ENCODE measurements at regions not wholly inside any gene's neighbourhood (a gene's known extent, or its start where the extent isn't known, plus 50 kb on each side); places are given as distances from the start of the nearest gene placed in this dataset.

- Histone ChIP-seq H3K4me1 (no peaks in the 10 kb centered on the region), H3K9me3 (no peaks in the 10 kb centered on the region), H3K4me3 (no peak overlapping the region), H3K36me3 (no peaks in the 10 kb centered on the region), H3K27me3 (no peaks in the 10 kb centered on the region), H3K27ac (no peak overlapping the region)
- no peak for TF ChIP-seq POLR2A (IDR thresholded peaks at IDR 0.05)
- no peak for TF ChIP-seq CTCF (IDR thresholded peaks at IDR 0.05)
- DNase-seq (ENCODE audit: extremely low spot score in 2 of 2), result no peak
- intact Hi-C loops (cut with DNase I), result no loop called here
Observed at GRCh38 chr6:121724576-121724975, 289.1 kb downstream of the GJA1 start.

DNA sequence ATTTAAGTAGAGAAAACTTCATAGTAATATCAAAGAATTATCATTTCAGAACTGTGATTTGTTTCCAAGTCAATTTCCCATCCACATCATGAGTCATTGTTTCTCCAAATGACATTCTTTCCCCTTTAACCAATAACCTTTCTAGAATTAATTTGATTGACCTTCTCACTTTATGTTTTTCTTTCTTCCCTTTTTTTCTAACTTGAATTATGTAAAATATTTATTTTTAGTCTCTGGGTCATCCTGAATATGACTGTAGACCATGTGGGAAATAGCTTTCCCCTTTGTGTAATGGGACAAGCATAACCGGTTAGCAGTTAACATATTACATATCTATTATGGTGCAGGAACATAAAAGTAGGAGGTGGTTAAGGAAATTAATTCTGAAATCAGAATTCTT is 291.1 kb downstream of the GJA1 start:
- DNase-seq (ENCODE audit: extremely low spot score in 2 of 2), result no peak
- H3K27ac ChIP-seq, result no peak overlapping the region
- no peak overlapping the region for H3K4me3 ChIP-seq
- no peaks in the 10 kb centered on the region for H3K9me3 ChIP-seq
- H3K27me3 ChIP-seq, result no peaks in the 10 kb centered on the region
- TF ChIP-seq POLR2AphosphoS5 (IDR thresholded peaks at IDR 0.05; ENCODE audit: insufficient read depth in 1 of 2, low read depth in 1 of 2) (no peak), POLR2A (IDR thresholded peaks at IDR 0.05) (no peak), CTCF (IDR thresholded peaks at IDR 0.05) (no peak)
- H3K36me3 ChIP-seq, result no peaks in the 10 kb centered on the region
- no peaks in the 10 kb centered on the region for H3K4me1 ChIP-seq
- intact Hi-C loops (cut with DNase I), result no loop called here

GRCh38 chr6:121730616-121731015 is 295.2 kb downstream of the GJA1 start:
- no peak for DNase-seq (ENCODE audit: extremely low spot score in 2 of 2)
- H3K27ac ChIP-seq, result no peak overlapping the region
- TF ChIP-seq CTCF (IDR thresholded peaks at IDR 0.05) (no peak), POLR2A (IDR thresholded peaks at IDR 0.05) (no peak), POLR2AphosphoS5 (IDR thresholded peaks at IDR 0.05; ENCODE audit: insufficient read depth in 1 of 2, low read depth in 1 of 2) (no peak)
- H3K4me3 ChIP-seq, result no peak overlapping the region
- intact Hi-C loops (cut with DNase I), result no loop called here
- H3K27me3 ChIP-seq, result no peaks in the 10 kb centered on the region
- peaks cover 10% of the 10 kb centered on the region for H3K4me1 ChIP-seq
- no peaks in the 10 kb centered on the region for H3K36me3 ChIP-seq
- no peaks in the 10 kb centered on the region for H3K9me3 ChIP-seq

GRCh38 chr6:121731381-121731780 is 295.9 kb downstream of the GJA1 start:
- Histone ChIP-seq H3K4me1 (peaks cover 10% of the 10 kb centered on the region), H3K9me3 (no peaks in the 10 kb centered on the region), H3K27ac (no peak overlapping the region), H3K4me3 (no peak overlapping the region), H3K27me3 (no peaks in the 10 kb centered on the region), H3K36me3 (no peaks in the 10 kb centered on the region)
- DNase-seq (ENCODE audit: extremely low spot score in 2 of 2), result no peak
- TF ChIP-seq CTCF (IDR thresholded peaks at IDR 0.05) (no peak), POLR2A (IDR thresholded peaks at IDR 0.05) (no peak), POLR2AphosphoS5 (IDR thresholded peaks at IDR 0.05; ENCODE audit: insufficient read depth in 1 of 2, low read depth in 1 of 2) (no peak)
- intact Hi-C loops (cut with DNase I), result no loop called here

GRCh38 chr6:121732641-121733040 is 297.2 kb downstream of the GJA1 start:
- Histone ChIP-seq H3K4me1 (peaks cover 10% of the 10 kb centered on the region), H3K36me3 (no peaks in the 10 kb centered on the region), H3K9me3 (no peaks in the 10 kb centered on the region), H3K27me3 (no peaks in the 10 kb centered on the region), H3K27ac (no peak overlapping the region), H3K4me3 (no peak overlapping the region)
- TF ChIP-seq POLR2A (IDR thresholded peaks at IDR 0.05), result no peak
- TF ChIP-seq POLR2AphosphoS5 (IDR thresholded peaks at IDR 0.05; ENCODE audit: insufficient read depth in 1 of 2, low read depth in 1 of 2), result no peak
- TF ChIP-seq CTCF (IDR thresholded peaks at IDR 0.05), result no peak
- DNase-seq (ENCODE audit: extremely low spot score in 2 of 2), result no peak
- intact Hi-C loops (cut with DNase I), result no loop called here

Data from vagina (tissue), 2 donors.